ENCODE measurements at regions not wholly inside any gene's neighbourhood (a gene's known extent, or its start where the extent isn't known, plus 50 kb on each side); places are given as distances from the start of the nearest gene placed in this dataset.
A peak's percentile ranks its signal among the peaks of the same experiment; 100 is the strongest.

GRCh38 chr9:7284117-7284516 lies 515.5 kb downstream of the DMAC1 start:
- no peaks in the 10 kb centered on the region for H4K20me1 ChIP-seq (ENCODE audit: insufficient read depth)
- no peaks in the 10 kb centered on the region for H3F3A ChIP-seq (replicated peaks; ENCODE audit: insufficient read depth)
- H3K4me1 ChIP-seq (ENCODE audit: control insufficient read depth in 1 of 2, insufficient read depth in 2 of 2, low read depth in 1 of 2, low read length in 1 of 2): no peaks in the 10 kb centered on the region; a peak in 1 of 4 replicates
- CTCF ChIA-PET: interaction anchor here (1.2 kb wide), 1 partner anchor 107 kb away, joined by 3 read pairs; no protein-coding TSS in a partner anchor
- H3K9me3 ChIP-seq: no peaks in the 10 kb centered on the region
- H3K4me3 ChIP-seq (ENCODE audit: low read depth in 2 of 2, low read length in 1 of 2): no peak overlapping the region
- TF ChIP-seq MAX (IDR thresholded peaks at IDR 0.05; ENCODE audit: low read depth): no peak
- no peak for TF ChIP-seq GATA2 (CRISPR knock-in tag; IDR thresholded peaks at IDR 0.05)
- no peak for TF ChIP-seq CHD2 (IDR thresholded peaks at IDR 0.05; ENCODE audit: low read length, partially characterized antibody)
- no peak for TF ChIP-seq POLR2AphosphoS5 (IDR thresholded peaks at IDR 0.05; ENCODE audit: low read depth, low read length)
- POLR2A ChIA-PET: no interaction called here
- WGBS (ENCODE audit: low lambda C conversion rate): 31% methylated on average over 1 of the region's 1 CpG
- H3K9me2 ChIP-seq: no peaks in the 10 kb centered on the region
- no peak for DNase-seq
- H3K27me3 ChIP-seq (ENCODE audit: insufficient read depth): no peaks in the 10 kb centered on the region
- H3K27ac ChIP-seq (ENCODE audit: low read depth in 2 of 2, low read length in 1 of 2): no peak overlapping the region
- no peaks in the 10 kb centered on the region for H3K79me2 ChIP-seq (ENCODE audit: insufficient read depth)
- H3K4me2 ChIP-seq: no peak overlapping the region
- no peak overlapping the region for H2AFZ ChIP-seq (ENCODE audit: low read depth)
- H3K36me3 ChIP-seq (replicated peaks in 1 of 2; ENCODE audit: control insufficient read depth in 1 of 2, insufficient read depth in 2 of 2, low read length in 1 of 2): no peaks in the 10 kb centered on the region
- H3K9ac ChIP-seq: no peak overlapping the region

GRCh38 chr9:7273575-7273974 lies 515.8 kb downstream of the KDM4C start:
- Histone ChIP-seq H4K20me1 (ENCODE audit: insufficient read depth) (no peaks in the 10 kb centered on the region), H3K4me2 (no peak overlapping the region), H2AFZ (ENCODE audit: low read depth) (no peak overlapping the region), H3K36me3 (replicated peaks in 1 of 2; ENCODE audit: control insufficient read depth in 1 of 2, insufficient read depth in 2 of 2, low read length in 1 of 2) (no peaks in the 10 kb centered on the region), H3K4me3 (ENCODE audit: low read depth in 2 of 2, low read length in 1 of 2) (no peak overlapping the region), H3K9me3 (no peaks in the 10 kb centered on the region), H3K4me1 (ENCODE audit: control insufficient read depth in 1 of 2, insufficient read depth in 2 of 2, low read depth in 1 of 2, low read length in 1 of 2) (no peaks in the 10 kb centered on the region), H3K9me2 (no peaks in the 10 kb centered on the region), H3K79me2 (ENCODE audit: insufficient read depth) (no peaks in the 10 kb centered on the region), H3K9ac (no peak overlapping the region), H3F3A (replicated peaks; ENCODE audit: insufficient read depth) (no peaks in the 10 kb centered on the region), H3K27ac (ENCODE audit: low read depth in 2 of 2, low read length in 1 of 2) (no peak overlapping the region), H3K27me3 (ENCODE audit: insufficient read depth) (no peaks in the 10 kb centered on the region)
- TF ChIP-seq TEAD4 (IDR thresholded peaks at IDR 0.05; ENCODE audit: borderline replicate concordance, insufficient read depth) (no peak), RXRA (IDR thresholded peaks at IDR 0.05; ENCODE audit: borderline replicate concordance, low read depth) (no peak), SMC3 (IDR thresholded peaks at IDR 0.05; ENCODE audit: low read depth, low read length) (peak; percentile 32), RAD21 (IDR thresholded peaks at IDR 0.05; ENCODE audit: low read length) (peak; percentile 64)
- TF ChIP-seq, protein P1, sequence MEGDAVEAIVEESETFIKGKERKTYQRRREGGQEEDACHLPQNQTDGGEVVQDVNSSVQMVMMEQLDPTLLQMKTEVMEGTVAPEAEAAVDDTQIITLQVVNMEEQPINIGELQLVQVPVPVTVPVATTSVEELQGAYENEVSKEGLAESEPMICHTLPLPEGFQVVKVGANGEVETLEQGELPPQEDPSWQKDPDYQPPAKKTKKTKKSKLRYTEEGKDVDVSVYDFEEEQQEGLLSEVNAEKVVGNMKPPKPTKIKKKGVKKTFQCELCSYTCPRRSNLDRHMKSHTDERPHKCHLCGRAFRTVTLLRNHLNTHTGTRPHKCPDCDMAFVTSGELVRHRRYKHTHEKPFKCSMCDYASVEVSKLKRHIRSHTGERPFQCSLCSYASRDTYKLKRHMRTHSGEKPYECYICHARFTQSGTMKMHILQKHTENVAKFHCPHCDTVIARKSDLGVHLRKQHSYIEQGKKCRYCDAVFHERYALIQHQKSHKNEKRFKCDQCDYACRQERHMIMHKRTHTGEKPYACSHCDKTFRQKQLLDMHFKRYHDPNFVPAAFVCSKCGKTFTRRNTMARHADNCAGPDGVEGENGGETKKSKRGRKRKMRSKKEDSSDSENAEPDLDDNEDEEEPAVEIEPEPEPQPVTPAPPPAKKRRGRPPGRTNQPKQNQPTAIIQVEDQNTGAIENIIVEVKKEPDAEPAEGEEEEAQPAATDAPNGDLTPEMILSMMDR (IDR thresholded peaks at IDR 0.05): peak; percentile 39; the same call in 1 of the 2 replicates
- CTCF ChIA-PET: interaction anchor here (0.8 to 1.6 kb wide), 3 partner anchors 16 to 221 kb away, joined by 3 to 5 read pairs (median 5); no protein-coding TSS in a partner anchor
- DNase-seq: no peak
- 63% methylated on average over 5 of the region's 5 CpGs for WGBS (ENCODE audit: low lambda C conversion rate)
- POLR2A ChIA-PET: no interaction called here

Measured in SK-N-SH (cell line).